ENCODE measurements at regions not wholly inside any gene's neighbourhood (a gene's known extent, or its start where the extent isn't known, plus 50 kb on each side); places are given as distances from the start of the nearest gene placed in this dataset.

- TF ChIP-seq SMC3 (IDR thresholded peaks at IDR 0.05): no peak
- TF ChIP-seq CTCF (IDR thresholded peaks at IDR 0.05): no peak
- no peak for TF ChIP-seq CEBPB (IDR thresholded peaks at IDR 0.05)
- no peak for TF ChIP-seq REST (IDR thresholded peaks at IDR 0.05)
- TF ChIP-seq RAD21 (conservative IDR thresholded peaks at IDR 0.05 in 1 of 2, IDR thresholded peaks at IDR 0.05 in 1 of 2): 0 out of 5 replicates have a peak, but pooled peaks of 1 of the 2 experiments have one; percentile 38
- no peak for TF ChIP-seq BHLHE40 (IDR thresholded peaks at IDR 0.05; ENCODE audit: low read depth, low read length)
Observed at GRCh38 chr13:68234274-68234673, 1004.1 kb upstream of the PCDH9 start.
